Head of caudate nucleus (tissue), 42 donors: ENCODE measurements at regions not wholly inside any gene's neighbourhood (a gene's known extent, or its start where the extent isn't known, plus 50 kb on each side); places are given as distances from the start of the nearest gene placed in this dataset.
"Not testable (repeated sequence)": the region's sequence is repeated elsewhere in the genome, so short reads cannot be mapped to it uniquely, and the experiment has no call there.

Source experiments
- DNase-seq, 42 donors: peaks; one replicate each; pipeline versions ENCODE4 v3.0.0 to v3.0.0-alpha.2; 2020 to 2021; ENCODE audit warnings: mixed read lengths in 7 of 42
- intact Hi-C: fragments of 100-400 bp; cut with DNase I; formaldehyde crosslinking; loops from one replicate; pipeline ENCODE4 v1.15.0; 2022

- DNase-seq: no peak
- intact Hi-C loops: no loop called here
These were observed 192.2 kb upstream of the GADL1 start for GRCh38 chr3:31086698-31087097.

GRCh38 chr3:31091748-31092147 lies 197.3 kb upstream of the GADL1 start:
- no peak for DNase-seq
- intact Hi-C loops: no loop called here

- no peak for DNase-seq
- intact Hi-C loops: no loop called here
These were observed 198.5 kb upstream of the GADL1 start for GRCh38 chr3:31092748-31093589.

- intact Hi-C loops: no loop called here
- no peak for DNase-seq
These were observed 199.1 kb upstream of the GADL1 start for GRCh38 chr3:31093606-31094005.

- no peak for DNase-seq
- intact Hi-C loops: no loop called here
These were observed 199.6 kb upstream of the GADL1 start for GRCh38 chr3:31094048-31094447.

- no peak for DNase-seq
- intact Hi-C loops: no loop called here
These were observed 200.8 kb upstream of the GADL1 start for GRCh38 chr3:31095255-31095654.

- DNase-seq: no peak
- intact Hi-C loops: no loop called here
These were observed 202.4 kb upstream of the GADL1 start for GRCh38 chr3:31096661-31097395.

- intact Hi-C loops: no loop called here
- no peak for DNase-seq
These were observed 206.1 kb upstream of the GADL1 start for GRCh38 chr3:31100519-31100918.

GRCh38 chr3:31101285-31101684 lies 206.8 kb upstream of the GADL1 start:
- DNase-seq, intact Hi-C loops: not testable (repeated sequence)

GRCh38 chr3:31102196-31102879 lies 207.9 kb upstream of the GADL1 start:
- intact Hi-C loops: no loop called here
- no peak for DNase-seq

- intact Hi-C loops: no loop called here
These were observed 208.7 kb upstream of the GADL1 start for GRCh38 chr3:31103181-31103580.

GRCh38 chr3:31103623-31104180 lies 209.2 kb upstream of the GADL1 start:
- intact Hi-C loops: no loop called here

More at GRCh38 chr3:31103181-31103580, 208.7 kb upstream of the GADL1 start:
- no peak for DNase-seq

GRCh38 chr3:31105011-31105410 lies 210.6 kb upstream of the GADL1 start:
- intact Hi-C loops: no loop called here
- no peak for DNase-seq

More at GRCh38 chr3:31103623-31104180, 209.2 kb upstream of the GADL1 start:
- DNase-seq: no peak

- DNase-seq: no peak
- intact Hi-C loops: no loop called here
These were observed 211.1 kb upstream of the GADL1 start for GRCh38 chr3:31105438-31106077.

GRCh38 chr3:31106204-31106603 lies 211.7 kb upstream of the GADL1 start:
- no peak for DNase-seq
- intact Hi-C loops: no loop called here

- intact Hi-C loops: no loop called here
- DNase-seq: no peak
These were observed 212.5 kb upstream of the GADL1 start for GRCh38 chr3:31106912-31107311.

- intact Hi-C loops: no loop called here
These were observed 220.4 kb upstream of the GADL1 start for GRCh38 chr3:31114929-31115283.

GRCh38 chr3:31115531-31115930 lies 221.1 kb upstream of the GADL1 start:
- DNase-seq, intact Hi-C loops: not testable (repeated sequence)

More at GRCh38 chr3:31114929-31115283, 220.4 kb upstream of the GADL1 start:
- DNase-seq: no peak

GRCh38 chr3:31116651-31117050 lies 222.2 kb upstream of the GADL1 start:
- no peak for DNase-seq
- intact Hi-C loops: no loop called here
